Activated T-cell treated with anti-CD3 and anti-CD28 coated beads, Interleukin-2, amount 50 U/mL, for 48 hours (primary cell): ENCODE measurements at regions not wholly inside any gene's neighbourhood (a gene's known extent, or its start where the extent isn't known, plus 50 kb on each side); places are given as distances from the start of the nearest gene placed in this dataset.
A peak's percentile ranks its signal among the peaks of the same experiment; 100 is the strongest.
"Not testable (repeated sequence)": the region's sequence is repeated elsewhere in the genome, so short reads cannot be mapped to it uniquely, and the experiment has no call there.

Experiments
- DNase-seq, 2 experiments: peaks; one replicate each; pipeline ENCODE4 v3.0.0-alpha.2; 2020

GRCh38 chr1:114032271-114033215, 53.3 kb downstream of the OLFML3 start:
- no peak for DNase-seq

DNA sequence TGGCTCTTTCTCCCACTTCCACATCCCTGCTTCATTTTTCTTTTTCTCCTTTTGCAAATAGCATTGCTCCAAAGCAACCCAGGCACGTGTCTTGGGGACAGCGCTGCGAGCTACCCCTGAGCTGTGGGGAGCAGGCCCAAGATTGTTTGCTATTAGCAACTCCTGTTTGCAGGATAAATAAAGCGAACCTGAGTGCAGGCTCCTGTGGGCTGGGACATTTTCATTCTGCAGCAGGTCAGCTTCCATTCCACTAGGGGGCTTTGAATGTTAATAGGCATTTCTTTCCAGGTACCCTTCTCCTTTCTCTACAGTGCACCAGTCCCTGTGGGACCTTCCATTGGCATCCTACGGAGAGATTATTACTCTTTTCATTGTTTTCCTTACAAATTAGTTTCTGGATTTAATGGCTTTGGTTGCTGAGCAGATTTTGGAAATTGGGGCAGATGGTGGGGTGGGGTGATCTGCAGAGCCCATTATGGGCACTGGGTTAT, 54.0 kb downstream of the OLFML3 start:
- DNase-seq, result peak in 1 of 2 experiments; percentile 24

DNA sequence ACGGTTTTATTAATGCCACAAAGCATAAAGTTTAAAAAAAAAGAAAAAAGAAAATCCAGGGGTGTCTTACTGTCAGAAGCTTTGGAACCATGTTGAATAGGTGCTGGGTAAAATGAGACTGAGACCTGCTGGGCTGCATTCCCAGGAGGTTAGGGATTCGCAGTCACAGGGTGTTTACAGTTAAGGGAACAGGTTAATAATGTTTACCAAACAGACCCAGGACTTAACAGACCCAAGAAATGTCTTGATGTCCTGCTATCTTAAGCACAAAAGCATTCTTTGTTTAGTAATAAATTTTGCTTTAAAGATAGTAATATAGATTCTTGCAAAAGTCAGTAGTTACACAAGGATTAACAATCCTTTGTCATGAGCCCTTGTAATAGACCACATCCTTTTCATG, 54.7 kb downstream of the OLFML3 start:
- no peak for DNase-seq

GRCh38 chr1:114034567-114035303, 55.5 kb downstream of the OLFML3 start:
- no peak for DNase-seq

- DNase-seq, result no peak
Observed at GRCh38 chr1:114035304-114035700, 56.0 kb downstream of the OLFML3 start.

DNA sequence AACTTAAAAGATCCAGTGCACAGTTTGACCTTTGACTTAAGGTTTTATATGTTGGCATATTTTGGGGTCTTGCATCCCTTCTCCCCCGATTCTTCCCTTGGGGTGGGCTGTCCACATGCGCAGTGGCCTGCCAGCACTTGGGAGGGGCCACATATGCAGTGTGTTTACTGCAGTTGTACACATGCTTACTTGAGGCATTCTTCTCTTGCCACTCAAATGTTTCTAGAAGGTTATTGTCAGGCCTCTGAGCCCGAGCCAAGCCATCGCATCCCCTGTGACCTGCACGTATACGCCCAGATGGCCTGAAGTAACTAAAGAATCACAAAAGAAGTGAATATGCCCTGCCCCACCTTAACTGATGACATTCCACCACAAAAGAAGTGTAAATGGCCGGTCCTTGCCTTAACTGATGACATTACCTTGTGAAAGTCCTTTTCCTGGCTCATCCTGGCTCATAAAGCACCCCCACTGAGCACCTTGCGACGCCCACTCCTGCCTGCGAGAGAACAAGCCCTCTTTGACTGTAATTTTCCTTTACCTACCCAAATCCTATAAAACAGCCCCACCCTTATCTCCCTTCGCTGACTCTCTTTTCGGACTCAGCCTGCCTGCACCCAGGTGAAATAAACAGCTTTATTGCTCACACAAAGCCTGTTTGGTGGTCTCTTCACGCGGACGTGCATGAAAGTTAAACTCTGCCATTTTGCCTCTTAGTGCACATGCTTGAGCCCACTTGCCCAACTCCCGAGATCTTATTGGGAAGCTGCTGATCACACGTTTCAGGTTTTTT, 57.8 kb downstream of the OLFML3 start:
- not testable (repeated sequence) for DNase-seq

GRCh38 chr1:114037631-114037890, 58.3 kb downstream of the OLFML3 start:
- DNase-seq, result no peak

DNA sequence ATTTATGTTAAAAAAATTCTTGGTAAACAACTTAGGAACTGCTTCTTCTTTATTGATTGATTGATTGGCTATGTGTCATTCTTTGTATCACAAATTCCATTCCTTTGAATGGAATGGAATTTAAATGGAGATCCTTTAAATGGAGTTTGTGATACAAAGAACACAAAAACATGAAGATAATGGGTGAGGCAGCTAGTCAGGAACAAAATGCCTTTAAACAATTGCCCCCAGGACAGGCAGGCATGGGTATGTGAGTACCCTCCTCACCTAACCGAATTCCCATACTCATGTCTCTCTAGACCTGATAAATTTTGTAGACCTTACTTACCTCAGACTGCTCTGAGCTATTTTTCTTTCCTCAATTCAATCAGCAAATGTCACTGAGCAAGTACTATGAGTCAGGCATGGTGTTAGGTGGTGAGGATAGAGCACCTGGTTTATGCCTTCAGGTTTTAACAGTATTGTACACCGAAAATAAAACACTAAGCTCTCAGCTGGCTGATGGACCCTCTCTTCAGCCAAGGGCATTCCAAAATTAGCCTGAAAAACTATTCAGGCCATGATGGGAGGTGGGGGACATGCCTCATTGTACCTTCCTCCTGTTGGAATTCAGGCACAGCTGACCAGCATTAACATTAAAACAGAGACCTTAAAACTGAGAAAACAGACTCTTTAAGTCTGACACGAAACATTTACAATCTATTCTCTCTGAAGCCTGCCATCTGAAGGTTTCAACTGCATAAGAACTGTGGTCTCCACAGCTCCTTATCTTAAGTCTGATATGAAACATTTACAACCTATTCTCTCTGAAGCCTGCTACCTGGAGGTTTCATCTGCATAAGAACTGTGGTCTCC, 58.9 kb downstream of the OLFML3 start:
- no peak for DNase-seq
